ENCODE measurements at regions not wholly inside any gene's neighbourhood (a gene's known extent, or its start where the extent isn't known, plus 50 kb on each side); places are given as distances from the start of the nearest gene placed in this dataset.

DNA sequence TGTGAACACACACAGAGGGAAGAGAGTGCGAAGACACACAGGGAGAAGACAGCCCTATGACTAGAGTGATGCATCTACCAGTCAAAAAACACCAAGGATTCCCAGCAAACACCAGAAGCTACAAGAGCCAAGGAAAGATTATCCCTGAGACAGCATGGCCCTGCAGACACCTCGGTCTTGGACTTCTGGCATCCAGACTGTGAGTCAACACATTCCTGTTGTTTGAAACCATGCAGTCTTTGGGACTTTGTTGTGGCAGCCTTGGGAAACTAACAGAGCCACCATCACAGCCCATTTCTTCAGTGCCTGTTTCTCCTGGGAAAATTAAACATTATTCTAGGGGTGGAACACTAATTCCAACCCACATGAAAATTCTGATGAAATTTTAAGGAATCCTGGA, 220.6 kb downstream of the GXYLT1 start:
- DNase-seq: no peak

DNA sequence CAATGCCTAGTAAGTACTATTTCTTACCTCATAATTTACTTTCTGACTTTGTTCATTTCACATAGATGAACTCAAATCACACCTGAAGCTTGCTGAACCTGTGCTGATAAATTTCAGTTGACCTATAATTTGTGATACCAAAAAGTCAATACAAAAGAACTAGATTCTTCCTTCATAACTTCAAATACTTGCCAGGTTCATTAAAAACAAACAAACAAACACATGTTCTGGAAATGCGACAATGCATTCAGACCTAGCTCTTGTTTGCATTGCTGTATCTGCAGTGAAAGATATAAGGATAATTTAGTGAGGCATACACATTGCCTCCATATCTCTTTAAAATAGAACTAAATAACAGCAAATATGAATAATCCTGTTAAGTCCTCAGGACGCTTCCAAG, 221.3 kb downstream of the GXYLT1 start:
- DNase-seq: no peak

DNA sequence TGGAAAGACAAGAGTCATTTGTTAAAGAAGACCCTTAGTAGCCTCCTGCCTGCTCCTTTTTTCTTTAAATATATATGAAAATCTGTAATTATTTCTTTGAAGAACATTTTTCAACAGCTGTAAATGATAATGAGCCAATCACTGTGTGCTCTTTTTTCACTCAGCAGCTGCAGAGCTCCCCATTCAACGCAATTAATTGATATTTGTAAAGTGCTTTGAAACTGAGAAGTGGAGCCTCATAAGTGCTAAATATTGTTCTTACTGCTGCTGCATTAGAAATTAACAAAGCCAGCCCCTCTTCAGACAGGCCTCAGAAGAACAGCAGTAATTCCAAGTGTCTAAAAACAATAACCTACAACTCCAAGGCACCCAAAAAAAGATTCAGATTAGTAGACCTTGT, 224.3 kb downstream of the GXYLT1 start:
- no peak for DNase-seq

DNA sequence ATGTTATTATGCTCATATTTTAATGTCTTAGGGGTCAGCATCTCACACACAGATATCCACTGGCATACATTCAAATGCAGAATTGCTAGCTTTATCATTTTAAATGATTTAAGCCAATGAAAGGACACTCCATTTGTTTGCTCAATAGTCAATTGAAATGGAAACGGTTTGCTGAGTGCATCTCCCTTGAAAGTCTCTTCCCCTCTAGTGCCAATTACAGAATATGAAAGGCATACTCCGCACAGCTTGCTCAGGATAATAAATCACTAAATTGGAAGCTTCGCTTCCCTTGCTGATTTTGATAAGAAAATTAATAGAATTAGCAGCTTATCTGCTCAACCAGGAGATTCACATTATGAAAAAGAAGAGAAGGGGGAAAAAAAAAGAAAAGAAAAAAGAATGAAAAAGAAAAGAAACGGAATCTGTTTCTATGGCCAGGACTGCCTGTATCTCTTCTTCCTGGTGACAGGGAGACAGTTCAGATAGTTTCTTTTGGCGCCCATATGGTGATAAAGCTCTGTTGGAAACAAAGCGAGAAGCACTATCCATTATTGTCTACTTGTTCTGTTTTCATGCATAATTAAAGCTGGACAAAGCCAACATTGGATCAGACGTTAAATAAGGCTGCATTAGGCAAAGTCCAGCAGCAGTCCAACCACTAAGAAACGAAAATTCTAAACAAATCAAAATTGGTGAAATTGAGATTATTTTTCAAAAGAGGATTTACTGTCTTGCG, 225.0 kb downstream of the GXYLT1 start:
- DNase-seq: no peak

DNA sequence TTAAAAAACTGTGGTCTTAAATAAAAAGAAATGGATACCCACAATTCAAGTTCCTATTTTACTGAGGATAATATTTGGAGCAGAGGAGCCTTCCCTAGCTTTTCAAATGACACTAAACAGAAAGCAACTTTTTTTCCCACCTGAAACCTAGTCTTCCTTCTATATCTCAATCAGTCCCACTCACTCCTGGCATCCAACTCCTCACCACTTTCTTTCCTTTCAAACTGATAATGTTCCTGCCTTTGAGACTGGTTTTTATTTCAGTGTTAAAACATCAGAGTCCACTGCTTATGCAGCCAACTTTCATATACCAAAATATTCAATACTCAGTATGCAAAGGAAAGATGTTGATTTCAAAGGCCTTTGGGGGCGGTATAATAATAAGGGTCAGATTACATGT, 225.6 kb downstream of the GXYLT1 start:
- DNase-seq: no peak

DNA sequence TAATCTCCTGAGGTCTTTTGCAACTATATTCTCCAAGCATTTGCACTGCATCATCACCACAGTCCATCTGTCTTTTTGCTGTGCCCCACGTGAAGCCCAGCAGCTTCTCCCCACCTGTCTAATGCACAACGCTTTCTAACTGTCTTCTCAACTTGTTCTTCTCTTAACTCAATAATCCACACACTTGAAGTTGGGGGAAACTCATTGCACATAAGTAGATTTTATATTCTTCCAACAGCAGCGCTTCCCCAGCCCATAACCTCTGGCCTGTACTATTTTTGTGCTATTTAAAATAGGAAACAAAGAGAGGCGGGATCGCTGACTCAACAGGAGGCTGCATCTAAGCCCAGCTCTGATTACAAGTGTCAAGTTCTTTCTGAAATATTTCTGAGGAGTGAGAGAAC, 226.7 kb downstream of the GXYLT1 start:
- no peak for DNase-seq

DNA sequence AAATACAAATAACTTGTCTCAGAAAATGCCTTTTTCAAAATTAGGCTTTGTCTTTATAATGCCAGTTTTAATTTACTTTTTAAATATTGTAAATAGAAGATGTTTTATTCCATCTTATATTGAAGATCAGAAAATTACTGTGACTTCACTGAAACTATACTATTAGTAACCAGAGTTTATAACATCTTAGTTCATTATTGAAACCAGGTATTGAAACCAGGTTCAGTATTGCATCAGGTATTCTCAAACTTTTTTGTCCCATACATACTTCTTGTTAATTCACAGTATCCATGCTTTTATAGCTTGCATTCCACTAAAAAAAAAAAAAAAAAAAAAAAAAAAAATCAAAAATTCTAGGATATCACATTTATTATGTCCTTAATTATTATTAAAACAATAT, 227.5 kb downstream of the GXYLT1 start:
- DNase-seq: no peak

DNA sequence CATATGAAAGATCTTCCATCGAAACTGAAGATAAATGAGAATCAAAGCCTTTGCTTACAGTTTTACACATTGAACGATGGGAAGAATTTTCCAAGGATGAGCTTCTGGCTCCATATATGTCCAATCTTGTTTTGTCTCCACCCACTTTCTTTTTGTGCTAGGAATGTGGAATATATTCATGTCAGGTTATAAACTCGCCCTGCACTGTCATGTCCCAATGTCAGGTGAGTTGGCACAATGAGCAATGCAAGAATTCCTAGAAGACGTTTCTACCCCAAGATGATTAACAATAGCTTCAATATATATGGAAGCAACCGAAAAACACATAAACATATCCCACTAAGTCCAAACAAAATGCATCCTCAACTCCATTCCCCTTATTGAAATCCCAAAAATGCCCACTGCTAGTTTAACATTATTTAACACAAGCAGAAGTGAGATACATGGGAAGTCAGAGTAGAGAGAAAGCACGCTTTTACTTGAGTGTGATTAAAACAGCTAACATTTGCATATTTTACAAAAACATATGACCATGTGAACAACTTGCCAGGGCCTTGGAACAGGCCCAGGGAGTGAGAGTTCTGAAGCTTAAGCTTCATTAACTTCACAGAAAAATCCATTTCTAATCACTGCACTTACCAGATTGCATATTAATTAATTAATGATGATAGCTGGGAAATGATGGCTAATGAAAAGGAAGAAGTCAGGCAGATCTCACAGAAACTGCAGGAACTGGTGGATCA, 233.9 kb downstream of the GXYLT1 start:
- no peak for DNase-seq

DNA sequence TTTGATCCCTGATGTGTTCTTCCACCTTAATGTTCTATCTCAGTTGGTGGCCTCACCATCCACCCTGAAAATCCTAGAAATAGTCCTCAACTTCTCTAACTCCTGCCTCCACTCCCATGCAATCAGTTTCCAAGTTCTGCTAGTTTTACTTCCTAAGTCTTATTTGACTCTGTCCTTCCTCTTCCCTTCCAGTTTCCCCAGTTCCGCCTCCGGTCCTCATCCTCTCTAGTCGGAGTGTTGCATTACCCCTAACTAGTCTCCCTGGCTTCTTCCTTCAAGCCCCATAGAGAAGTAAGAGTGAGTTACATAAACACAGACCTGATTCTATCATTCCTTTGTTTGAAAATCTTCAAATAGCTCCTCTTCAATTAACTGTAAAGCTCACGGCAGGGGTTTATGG, 236.5 kb downstream of the GXYLT1 start:
- DNase-seq: no peak

DNA sequence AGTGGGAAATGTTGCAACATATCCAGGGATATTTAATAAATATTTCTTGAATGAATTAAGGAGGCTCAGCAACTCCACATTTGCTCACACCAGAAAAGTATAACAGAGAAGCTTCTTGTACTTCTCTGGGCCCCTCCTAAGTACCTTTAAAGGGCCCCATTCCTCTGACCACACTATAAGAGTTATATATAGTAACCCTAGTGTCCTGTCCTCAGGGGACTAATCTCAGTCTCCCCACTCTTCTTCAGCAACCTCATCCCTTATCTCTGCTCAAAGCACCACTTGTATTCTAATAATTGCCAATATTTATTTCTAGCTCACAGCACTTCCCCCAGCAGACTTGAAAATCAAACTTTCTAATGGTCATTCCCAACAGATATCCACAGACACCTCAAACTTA, 237.1 kb downstream of the GXYLT1 start:
- DNase-seq: no peak

DNA sequence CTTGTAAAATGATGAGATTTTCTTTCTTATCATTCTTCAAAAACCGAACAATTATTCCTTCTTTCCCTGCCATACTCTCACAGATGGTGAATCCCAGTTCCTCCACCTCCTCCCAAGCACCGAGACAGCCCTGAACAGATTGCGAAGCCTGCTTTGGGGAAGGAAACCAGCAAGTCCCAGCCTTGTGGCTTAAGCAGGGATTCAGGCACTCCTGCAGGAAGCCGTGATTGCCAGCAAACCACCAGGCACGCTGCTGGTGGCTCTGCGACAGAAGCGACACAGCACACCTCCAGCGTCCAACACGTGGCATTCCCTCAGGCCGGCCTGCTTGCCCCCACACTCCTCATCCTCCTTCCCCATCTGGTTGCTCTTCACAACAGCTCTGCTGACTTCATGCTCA, 237.7 kb downstream of the GXYLT1 start:
- no peak for DNase-seq

DNA sequence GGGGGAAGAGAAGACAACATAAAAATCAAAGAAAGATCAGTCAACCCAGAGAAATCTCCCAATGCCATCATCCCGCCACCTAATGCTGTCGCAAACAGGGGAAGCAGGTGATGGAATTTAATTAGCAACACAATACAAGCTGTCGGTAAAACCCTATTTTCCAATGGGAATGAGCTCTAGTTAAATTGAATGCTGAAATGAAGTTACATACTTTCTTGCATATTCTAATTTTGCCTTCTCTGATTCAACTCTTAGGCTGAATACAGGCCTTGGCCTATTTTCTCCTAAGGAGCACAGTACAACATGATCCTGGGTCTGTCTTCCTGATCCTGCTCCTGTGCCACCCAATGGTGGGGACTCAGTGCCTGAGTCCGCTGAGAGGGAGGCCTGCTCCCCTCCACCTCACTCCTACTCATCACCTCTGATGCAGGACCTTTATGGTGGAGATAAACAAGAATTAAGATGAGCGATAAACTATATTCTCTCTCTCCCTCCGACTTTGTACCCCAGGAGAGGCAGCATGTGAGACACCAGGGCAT, 238.8 kb downstream of the GXYLT1 start:
- no peak for DNase-seq

DNA sequence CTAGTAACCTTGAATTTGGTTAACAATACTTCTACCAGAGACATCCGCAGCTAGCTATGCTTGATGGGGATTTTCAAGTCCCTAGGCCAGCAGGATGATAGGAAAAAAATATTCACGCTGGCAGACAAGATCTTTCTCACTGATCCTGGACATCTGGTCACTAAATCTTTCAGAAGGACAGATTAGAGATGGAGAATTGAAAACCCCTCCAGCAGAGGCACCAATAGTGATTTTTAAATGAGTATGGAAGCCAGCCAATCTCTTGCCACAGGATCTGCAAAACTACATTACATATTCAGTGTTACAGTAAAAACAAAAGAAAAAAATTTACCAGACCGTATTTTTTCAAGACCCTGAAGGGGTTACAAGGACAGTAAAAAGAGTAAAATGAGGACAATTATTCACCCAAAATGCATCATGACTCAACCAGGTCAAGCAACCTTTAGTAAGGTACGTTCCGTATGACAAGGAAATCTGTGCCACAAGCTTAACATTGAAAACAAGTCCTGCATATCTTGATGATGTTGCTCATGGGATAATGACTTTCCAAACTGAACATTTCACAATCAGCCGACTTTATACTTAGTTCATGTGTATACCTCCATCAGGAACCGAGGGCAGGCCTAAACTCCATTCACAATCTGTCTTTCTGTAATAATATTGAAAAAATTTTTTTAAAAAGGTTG, 239.5 kb downstream of the GXYLT1 start:
- DNase-seq: no peak

DNA sequence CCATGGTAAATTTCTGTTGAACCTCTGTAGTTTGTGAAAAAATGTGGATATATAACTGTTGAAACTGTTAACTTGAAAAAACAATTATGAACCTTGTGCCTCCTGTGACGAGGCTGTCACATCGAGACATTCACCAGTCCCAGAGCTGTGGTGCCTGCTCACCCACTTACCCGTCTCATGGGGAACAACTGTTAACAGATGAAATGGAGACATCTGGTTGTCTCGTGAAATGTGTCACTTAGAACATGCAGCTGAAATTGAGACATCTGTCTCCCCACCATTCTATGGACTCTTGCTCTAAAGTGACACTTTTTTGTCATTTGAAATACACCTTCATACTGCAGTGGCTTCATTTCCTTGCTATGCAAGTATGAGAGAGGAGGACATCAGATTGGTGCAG, 240.6 kb downstream of the GXYLT1 start:
- no peak for DNase-seq

DNA sequence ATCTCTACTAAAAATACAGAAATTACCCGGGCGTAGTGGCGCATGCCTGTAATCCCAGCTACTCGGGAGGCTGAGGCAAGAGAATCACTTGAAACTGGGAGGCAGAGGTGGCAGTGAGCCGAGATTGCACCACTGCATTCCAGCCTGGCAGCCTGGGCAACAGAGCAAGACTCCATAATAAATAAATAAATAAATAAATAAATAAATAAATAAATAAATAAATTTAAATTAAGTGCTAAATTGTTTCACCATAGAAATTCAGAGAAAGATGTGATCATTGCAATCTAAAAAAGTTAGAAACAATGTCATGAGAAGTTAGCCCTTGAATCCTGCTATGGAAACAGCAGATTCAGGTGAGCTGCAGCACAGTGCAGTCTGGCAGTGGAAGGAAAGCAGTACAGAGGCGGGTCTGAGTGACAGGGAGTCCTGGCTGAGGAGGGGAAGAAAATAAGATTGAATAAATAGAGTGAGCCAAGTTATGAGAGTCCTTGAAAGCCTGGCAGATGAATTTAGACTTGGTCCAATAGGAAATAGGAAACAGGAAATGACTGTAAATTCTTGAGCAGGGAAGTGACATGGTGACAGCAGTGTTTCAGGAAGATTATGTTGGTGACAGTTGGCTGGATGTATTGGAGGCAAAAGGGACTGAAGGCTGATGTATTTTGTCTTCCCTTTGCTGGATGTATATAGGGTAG, 241.5 kb downstream of the GXYLT1 start:
- no peak for DNase-seq

DNA sequence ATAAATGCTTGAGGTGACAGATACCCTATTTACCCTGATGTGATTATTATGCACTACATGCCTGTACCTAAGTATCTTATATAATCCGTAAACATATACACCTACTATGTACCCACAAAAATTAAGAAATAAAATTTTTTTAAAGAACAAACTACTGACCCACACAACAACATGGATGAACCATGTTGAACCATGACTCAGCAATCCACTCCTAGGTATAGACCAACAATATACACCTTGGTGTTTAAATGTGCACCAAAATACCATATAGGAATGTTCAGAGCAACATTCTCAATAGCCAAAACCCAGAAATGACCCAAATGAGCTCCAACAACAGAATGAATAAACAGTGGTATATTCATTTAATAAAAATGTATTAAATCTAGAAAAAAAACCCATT, 245.1 kb downstream of the GXYLT1 start:
- DNase-seq: no peak

DNA sequence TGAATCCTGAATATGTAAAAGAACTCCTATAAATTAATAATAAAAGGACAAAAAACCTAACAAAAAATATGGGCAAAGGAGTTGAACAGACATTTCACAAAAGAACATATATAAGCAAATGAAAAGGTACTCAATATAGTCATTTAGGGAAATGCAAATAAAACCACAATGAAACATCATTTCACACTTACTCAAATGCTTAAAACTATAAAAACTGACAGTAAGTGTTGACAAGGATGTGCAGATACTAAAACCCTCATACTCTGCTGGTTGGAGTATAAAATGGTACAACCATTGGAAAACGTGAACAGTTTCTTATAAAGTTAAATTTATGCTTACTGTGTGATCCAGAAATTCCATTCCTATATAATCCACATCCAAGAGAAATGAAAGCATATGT, 247.1 kb downstream of the GXYLT1 start:
- no peak for DNase-seq

DNA sequence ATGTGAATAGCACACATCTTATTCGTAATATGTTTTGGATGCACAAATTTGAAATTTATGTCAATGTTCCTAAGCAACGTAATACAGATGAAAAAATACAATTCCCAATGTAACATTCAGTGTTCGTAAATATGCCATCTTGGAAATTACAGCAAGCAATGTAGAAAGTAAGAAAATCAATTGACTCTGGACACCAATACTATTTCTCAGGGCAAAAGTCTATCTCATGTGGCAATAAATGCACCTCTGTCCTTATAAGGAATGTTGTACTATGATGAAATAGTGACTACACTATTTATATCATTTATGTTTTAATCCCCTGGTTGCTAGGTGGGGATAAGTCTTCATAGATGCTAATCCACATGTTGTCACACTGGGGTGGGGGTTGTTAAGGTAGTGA, 251.2 kb downstream of the GXYLT1 start:
- DNase-seq: no peak

DNA sequence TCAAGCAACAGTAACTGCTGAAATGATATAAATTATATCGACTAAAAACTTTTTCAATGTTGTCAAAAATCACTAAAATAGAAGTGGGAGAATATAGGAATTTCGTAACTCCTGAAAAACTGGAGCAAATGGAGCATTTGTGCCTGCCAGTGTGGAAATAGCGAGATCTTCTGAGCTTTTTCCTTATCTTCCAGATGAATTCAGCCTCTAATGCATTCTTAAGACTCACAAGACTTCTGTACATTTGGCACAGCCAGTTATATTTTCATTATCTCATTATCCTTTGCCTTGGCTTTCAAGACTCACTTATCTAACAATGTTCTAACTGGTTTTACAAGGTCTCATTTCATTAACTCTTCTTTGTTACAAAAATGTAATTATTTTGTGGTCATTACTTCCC, 252.4 kb downstream of the GXYLT1 start:
- DNase-seq: no peak

DNA sequence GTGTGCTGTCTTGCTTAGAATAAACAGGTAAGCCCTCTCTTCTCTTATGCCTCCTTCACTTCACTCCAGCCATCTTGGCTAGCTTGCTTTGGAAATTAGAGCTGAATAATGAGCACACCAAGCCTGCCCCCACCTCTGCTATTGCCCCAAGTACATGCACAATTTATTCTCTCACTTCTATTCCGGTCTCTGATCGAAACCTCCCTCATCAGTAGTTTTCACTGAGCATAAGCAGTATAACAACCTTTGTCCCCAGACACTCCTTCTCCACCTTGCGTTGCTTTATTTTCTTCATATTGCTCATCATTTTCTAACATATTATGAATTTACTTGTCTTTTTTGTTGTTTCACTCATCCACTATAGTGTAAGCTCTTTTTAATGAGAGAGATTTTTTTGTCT, 253.4 kb downstream of the GXYLT1 start:
- DNase-seq: no peak

DNA sequence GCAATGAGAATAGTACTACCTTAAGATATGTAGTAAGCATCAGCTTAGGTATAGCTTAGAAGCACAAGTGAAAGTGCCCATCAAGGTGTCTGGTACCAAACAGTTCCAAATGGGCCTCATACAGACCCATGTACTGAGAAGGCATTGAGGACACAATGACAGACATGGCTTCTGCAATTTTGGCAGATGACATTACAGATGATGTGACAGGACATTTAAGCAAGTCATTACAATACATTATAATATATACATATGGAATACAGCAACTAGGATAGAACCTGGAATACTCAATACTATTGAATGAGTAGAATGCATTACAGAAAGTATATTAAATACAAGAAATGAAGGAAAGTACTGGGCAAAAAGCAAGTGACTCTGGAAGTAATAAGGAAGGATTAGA, 256.4 kb downstream of the GXYLT1 start:
- no peak for DNase-seq

DNA sequence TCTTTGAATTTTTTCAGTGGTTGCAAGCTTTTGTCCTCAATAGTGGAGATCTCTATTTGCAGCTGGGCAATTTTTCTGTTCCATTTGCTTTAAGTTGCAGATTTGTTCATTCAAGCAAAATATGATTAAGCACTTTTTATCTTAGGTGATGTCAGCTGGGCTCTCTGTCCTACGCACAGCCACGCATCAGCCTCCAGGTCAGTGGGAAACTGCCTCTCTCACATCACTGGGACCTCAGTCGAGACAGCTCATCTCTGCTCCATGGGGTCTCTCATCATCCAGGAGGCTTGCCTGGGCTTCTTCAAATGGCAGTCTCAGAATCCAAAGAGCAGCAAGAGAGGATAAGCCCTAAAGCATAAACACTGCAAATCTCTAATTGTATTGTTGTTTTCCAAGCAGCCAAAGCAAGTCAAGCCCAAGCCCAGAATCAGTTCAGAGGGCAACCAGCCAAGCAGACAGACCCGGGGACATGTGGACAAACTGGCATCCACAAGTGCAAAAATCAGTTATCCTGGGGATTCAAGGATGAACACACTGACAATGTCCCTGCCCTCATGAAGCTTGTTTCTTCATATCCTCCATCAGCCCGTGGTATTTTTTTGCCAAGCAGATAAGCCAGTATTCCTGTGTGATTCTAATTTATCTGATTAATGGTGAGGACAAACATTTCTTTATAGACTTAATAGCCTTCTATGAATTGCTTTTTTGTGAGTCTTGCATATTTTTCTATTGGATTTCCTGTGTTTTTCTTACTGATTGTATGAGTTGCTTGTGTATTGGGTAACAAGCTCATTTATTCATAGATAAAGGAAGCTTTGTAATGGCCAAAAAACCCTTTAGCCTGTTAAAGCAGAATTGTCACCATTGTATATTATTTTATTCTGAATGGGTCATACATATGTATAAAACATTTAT, 262.5 kb downstream of the GXYLT1 start:
- DNase-seq: no peak

Data from activated CD4-positive, alpha-beta T cell treated with anti-CD3 and anti-CD28 coated beads for 4 hours (primary cell).